Stimulated activated CD8-positive, alpha-beta memory T cell treated with anti-CD3 and anti-CD28 coated beads, Interleukin-15, amount 100 ng/mL, for 24 hours (primary cell): ENCODE measurements at regions not wholly inside any gene's neighbourhood (a gene's known extent, or its start where the extent isn't known, plus 50 kb on each side); places are given as distances from the start of the nearest gene placed in this dataset.

Experiments
- DNase-seq: peaks from one replicate; pipeline ENCODE4 v3.0.0-alpha.2; 2020; ENCODE audit warnings: low read depth

DNA sequence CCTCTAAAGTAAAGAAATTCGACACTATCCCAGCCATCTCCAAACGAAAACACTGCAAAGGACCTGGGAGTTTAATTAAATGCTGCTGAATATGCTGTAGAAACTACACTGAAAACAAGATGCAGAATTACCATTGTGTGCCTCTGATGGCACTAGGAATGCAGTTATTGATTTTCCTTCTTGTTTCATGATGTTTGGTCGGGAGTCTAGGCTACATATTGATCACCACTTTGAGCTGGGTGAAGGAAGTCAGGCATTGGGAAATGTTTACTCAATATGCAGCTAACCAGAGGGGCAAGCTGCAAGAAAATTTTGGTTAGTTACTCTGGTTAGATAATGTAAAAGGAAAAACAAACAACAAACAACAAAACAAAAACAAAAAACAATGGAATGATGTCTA is 650.7 kb upstream of the GALNTL6 start:
- no peak for DNase-seq

DNA sequence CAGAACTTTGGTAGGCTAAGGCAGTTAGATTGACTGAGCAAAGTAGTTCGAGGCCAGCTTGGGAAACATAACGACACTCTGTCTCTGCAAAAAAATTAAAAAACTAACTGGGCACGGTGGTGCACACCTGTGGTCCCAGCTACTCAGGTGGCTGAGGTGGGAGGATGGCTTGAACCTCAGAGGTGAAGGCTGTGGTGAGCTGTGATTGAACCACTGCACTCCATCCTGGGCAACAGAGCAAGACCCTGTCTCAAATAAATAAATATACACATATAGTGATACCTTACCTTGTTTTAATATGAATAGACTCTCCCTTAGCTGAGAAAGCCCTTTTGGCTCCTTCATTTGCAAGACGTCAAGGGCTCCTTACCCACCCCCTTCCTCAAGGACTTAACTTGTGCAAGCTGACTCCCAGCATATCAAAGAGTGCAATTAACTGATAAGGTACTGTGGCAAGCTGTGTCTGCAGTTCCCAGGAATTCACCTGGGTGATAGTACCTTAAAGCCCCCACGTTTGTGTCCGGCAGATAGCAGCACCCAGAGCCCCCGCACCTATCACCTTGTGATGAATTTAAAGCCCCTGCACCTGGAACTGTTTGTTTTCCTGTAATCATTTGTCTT is 655.6 kb upstream of the GALNTL6 start:
- no peak for DNase-seq

- DNase-seq = no peak
These were observed 670.6 kb upstream of the GALNTL6 start for GRCh38 chr4:171142639-171143038.

GRCh38 chr4:171142045-171142444 is 671.2 kb upstream of the GALNTL6 start:
- DNase-seq = no peak

- no peak for DNase-seq
These were observed 682.9 kb upstream of the GALNTL6 start for GRCh38 chr4:171130256-171130801.

- no peak for DNase-seq
These were observed 695.1 kb upstream of the GALNTL6 start for GRCh38 chr4:171118091-171118490.

DNA sequence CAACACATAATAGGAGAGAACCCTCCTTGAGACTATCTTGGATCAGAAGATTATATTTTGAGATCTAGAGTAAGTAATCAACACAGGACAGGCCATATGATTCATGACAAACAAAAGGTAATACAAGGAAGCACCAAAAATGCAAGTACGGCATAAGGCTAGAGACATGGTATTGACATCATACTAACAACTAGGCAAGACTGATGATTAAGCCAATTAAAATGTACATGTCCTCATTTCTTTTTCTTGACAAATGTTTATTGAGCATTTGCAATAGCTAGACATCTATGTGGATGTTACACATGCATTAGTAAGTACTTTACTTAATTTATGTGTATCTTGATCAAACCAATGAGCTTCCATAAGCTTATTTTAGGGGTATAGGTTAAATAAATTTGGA is 695.7 kb upstream of the GALNTL6 start:
- DNase-seq = no peak

GRCh38 chr4:171101845-171102244 is 711.4 kb upstream of the GALNTL6 start:
- DNase-seq = no peak

DNA sequence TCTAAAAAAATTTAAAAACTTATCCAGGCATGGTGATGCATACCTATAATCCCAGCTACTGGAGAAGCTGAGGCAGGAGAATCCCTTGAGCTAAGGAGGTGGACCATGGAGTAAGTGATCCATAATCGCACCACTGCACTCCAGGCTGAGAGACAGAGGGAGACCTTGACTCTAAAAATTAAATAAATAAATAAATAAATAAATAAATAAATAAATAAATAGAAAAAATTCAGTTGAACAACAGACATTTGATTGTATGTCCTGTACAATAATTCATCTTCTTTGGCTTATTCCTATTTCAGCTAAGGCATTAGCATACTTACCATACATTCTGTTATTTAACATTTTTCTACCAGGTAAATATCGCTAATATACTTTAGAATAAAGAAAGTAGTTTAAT is 726.1 kb upstream of the GALNTL6 start:
- DNase-seq = no peak

GRCh38 chr4:171067422-171067821 is 745.8 kb upstream of the GALNTL6 start:
- no peak for DNase-seq

- DNase-seq = no peak
These were observed 763.8 kb upstream of the GALNTL6 start for GRCh38 chr4:171049380-171049779.

DNA sequence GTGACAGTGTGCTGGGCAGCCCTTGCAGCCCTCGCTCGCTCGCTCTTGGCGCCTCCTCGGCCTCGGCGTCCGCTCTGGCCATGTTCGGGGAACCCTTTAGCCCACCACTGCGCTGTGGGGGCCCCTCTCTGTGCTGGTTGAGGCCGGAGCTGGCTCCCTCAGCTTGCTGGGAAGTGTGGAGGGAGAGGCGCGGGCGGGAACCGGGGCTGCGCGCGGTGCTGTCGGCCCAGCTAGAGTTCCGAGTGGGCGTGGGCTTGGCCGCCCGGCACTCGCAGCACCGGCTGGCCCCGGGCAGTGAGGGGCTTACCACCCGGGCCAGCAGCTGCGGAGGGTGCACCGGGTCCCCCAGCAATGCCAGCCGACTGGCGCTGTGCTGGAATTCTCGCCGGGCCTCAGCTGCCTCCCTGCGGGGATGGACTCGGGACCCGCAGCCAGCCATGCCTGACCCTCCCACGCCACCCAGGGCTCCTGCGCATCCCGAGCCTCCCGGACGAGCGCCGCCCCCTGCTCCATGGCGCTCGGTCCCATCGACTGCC is 770.1 kb upstream of the GALNTL6 start:
- DNase-seq = no peak

DNA sequence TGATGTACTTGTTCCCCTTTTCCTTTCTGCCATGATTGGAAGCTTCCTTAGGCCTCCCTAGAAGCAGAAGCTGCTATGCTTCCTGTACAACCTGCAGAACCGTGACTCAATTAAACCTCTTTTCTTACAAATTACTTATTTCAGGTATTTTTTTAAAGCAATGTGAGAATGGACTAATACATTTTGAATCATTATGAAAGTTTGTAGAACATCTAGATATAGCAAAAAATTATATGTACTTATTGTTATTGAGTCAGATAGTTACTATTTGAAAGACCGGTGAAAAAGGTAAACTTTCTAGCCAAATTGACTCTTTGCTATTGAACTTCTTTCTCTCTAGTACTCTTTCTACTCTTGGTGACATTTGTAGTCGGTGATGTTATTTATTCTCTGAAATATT is 777.3 kb upstream of the GALNTL6 start:
- DNase-seq = no peak

DNA sequence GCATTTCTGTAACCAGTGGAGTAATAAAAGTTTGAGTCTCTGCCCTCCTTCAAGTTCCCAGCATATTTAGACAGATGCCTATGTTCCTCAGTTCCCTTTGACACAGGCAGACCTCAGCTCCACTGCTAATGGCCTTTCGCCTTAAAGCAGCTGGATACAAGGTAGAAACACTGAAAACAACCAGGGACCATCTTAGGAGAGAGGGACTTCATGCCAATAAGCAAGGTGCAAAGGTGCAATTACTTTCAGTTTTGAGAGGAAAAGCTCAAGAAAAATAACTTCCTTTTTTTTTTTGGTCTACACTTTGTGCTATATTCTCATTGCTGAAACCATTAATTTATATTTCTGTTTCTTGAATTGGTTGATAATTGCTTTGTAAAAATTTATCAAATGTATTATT is 781.9 kb upstream of the GALNTL6 start:
- DNase-seq = no peak

GRCh38 chr4:171025776-171026175 is 787.4 kb upstream of the GALNTL6 start:
- no peak for DNase-seq

GRCh38 chr4:171025343-171025742 is 787.9 kb upstream of the GALNTL6 start:
- DNase-seq = no peak

DNA sequence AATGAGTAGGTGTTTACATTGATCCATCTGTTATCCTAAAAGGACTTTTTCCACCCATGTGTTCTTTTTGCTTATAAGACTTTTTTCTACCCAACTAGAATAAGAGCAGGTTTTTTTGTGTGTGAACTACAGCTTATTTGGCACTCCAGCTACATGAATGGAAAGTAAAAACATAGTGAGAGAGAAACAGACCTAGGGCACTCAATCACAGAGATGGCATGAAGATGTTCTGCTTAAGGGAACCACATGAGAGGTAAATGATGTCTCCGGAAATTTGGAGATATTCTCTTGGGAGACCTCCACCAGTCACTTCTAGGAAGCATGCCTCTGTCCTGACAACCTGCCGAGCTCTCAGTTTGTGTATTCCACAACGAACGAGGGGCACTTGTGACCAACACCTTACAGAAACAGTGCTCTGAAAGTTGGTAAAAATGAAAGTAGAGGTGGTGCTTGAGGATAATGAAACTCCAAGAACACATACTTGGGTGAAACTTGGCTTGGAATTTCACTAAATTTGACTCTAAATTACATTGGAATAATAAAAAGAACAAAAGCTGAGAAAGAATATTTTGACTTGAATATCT is 788.4 kb upstream of the GALNTL6 start:
- no peak for DNase-seq

GRCh38 chr4:171022824-171023230 is 790.4 kb upstream of the GALNTL6 start:
- DNase-seq = no peak

DNA sequence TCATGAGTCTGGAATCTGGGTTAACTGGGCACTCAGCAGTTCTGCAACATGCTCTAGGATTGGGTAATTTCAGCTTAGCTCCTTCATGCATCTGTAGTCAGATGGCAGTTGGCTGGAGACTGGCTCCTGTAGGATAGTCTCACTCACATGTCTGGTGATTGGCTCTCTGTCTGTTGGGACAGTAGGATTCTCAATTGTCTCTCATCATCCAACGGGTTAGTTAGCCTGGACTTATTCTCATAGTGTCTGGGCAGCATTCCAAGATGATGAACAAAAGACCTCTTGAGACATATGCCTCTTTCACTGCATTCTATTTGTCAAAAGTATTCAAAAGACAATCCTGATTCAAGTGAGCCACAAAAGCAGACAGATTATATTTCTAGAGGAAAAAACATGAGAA is 795.6 kb upstream of the GALNTL6 start:
- DNase-seq = no peak

DNA sequence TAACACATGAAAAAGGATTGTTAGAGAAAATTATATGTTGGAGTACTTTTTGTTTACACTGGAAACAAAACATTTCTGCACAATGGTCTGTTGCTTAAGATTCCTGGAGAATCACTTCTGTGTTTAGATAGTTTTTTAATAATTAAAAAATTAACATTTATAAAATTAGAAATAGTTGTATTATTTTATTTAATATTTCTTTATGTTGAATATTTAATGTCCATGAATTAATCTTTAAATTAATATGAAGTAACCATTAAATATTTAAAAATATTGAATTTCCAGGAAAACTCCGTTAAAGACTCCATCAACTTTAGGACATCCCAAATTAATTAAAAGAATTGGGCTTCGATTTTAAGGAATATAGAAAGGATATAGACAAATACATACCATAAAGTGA is 797.1 kb upstream of the GALNTL6 start:
- no peak for DNase-seq

- no peak for DNase-seq
These were observed 797.8 kb upstream of the GALNTL6 start for GRCh38 chr4:171015441-171015840.

GRCh38 chr4:171007618-171008390 is 805.4 kb upstream of the GALNTL6 start:
- no peak for DNase-seq

DNA sequence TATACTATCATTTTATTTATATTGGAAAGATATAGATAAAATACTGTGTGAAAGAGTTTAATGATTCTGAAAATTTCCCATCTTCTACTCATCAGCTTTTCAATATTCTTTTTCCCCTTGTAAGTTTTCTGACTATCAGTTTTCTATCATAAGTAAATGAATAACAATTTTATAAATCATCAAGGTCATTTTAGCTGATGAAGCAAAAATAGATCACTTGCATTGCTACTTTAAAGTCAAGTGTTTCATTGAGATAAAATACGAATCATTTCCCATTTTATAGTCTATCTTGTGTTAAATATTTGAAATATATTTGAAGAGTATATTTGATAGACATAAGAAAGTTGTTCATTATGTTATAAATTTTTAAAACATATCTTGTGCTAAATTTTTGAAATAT is 811.0 kb upstream of the GALNTL6 start:
- DNase-seq = no peak
